GM19025 (cell line): ENCODE measurements at regions not wholly inside any gene's neighbourhood (a gene's known extent, or its start where the extent isn't known, plus 50 kb on each side); places are given as distances from the start of the nearest gene placed in this dataset.

Source experiments
- ATAC-seq: cut with Tn5 transposase; IDR thresholded peaks from one replicate; pipeline ENCODE4 v1.9.1; 2021; ENCODE audit warnings: mild to moderate bottlenecking, low read depth, moderate library complexity; ENCODE audit not compliant: unreplicated experiment

DNA sequence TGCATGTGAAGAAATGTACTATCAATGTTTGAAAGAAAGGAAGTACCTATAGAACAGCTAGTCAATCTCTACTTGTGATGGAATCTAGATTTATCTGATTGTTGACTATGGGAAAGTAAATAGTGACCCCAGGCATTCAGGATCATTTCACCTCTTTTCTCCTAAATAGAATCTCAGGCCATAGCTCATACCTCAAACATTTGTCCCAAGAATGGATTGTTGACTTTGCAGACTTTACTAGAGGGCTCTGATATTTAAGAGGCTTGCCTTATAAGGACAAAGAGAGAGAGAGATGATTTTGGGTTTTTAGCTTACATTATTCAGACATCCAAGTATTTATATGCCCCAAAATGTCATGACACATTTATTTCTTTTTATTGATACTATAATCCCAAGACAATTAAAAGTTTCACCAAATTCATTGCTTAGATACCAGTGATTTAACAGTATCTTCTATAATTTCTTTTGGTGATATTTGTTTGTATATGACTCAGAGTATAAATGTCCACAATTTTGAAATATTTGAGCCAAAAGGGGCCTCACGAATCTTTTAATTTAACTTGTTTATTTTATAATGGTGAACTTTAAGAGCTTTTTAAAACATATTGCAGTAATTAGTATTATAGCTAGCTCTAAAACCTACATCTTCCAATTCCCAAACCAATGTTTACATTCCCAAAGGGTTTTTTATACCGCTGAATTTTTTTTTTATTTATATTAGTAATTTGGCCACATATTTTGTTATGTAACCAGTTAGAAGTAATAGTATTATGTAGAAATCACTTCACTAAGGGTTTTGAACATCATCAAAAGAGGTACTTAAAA lies 614.1 kb downstream of the PCDH7 start:
- no peak for ATAC-seq

- no peak for ATAC-seq
These were observed 617.8 kb downstream of the PCDH7 start for GRCh38 chr4:31338000-31338399.

- no peak for ATAC-seq
These were observed 621.6 kb downstream of the PCDH7 start for GRCh38 chr4:31341601-31342359.

GRCh38 chr4:31343061-31343460 lies 622.9 kb downstream of the PCDH7 start:
- ATAC-seq: no peak

- ATAC-seq: no peak
These were observed 629.7 kb downstream of the PCDH7 start for GRCh38 chr4:31349907-31350306.

- no peak for ATAC-seq
These were observed 631.5 kb downstream of the PCDH7 start for GRCh38 chr4:31351695-31352094.

DNA sequence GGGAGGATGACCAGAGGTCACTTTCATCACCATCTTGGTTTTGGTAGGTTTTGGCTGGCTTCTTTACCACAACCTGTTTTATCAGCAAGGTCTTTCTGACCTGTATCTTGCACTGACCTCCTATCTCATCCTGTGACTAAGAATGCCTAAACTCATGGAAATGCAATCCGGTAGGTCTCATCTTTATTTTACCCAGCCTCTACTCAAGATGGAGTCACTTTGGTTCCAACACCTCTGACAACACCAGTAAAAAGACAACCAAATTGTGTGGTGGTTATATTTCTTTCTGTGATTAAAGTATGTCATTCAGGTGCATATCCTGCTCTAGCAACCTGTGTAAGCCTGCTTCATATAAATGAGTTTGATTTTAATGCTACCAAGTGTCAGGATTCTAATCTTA lies 636.7 kb downstream of the PCDH7 start:
- no peak for ATAC-seq

DNA sequence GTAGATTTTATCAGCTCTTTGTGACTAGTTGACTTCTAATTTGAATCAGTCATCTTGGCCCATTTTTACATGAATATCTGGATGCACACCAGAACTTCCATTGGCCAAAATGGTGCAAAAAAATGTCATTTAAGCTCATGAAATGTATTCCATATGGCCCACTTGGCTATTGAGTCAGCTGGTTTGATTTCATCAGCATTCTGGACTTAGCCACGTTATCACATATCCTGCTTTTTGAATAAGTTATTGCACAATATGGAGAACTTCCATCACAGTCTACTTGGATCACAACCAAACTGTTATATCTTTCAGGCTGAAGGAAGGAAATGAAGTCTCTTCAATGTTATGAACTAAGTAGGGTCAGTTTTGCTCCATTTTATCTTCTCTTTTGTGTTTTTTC lies 640.6 kb downstream of the PCDH7 start:
- no peak for ATAC-seq

DNA sequence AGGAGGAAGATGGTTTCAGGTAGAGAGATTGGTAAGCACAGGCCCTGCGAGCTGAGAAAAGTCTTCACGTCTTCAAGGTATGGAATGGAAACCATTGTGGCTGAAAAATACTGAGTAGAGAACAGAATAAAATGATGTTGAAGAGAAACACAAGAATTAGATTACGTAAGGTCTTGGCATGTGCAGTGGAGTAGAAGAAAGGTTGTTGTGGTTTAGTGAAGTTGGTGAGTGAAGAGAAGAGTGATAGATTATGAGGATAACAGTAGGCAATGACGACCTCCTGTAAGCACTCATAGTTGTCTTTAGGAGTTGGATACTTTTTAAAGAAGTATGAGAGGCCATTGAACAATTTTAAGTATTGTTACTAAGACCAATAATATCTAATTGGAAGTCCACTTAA lies 642.6 kb downstream of the PCDH7 start:
- ATAC-seq: no peak

- no peak for ATAC-seq
These were observed 645.0 kb downstream of the PCDH7 start for GRCh38 chr4:31365006-31365690.

GRCh38 chr4:31366041-31366440 lies 645.9 kb downstream of the PCDH7 start:
- no peak for ATAC-seq

DNA sequence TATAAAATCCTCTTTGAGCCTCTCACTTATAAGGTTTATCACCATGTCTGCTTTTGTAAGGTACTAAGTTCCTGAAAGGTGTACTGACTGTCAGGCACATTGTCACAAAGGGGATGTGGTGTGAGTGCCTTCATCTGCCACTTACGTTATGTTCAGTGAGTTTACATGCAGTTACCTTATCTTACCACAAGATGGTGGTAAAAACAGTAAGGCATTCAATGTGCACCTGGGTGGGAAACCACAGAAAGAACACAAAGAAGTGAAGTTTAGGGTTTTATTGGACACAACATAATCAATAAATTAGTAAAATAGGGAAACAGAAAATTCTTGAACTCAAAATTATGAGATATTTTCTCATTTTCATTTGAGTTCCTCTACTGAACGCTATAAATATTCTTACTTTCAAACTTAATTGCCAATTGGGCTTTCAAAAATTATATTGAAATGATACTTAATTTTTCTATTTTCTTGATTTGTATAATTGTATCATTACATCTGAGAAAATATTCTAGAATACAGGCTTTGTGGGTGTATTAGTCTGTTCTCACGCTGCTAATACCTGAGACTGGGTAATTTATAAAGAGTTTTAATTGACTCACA lies 650.8 kb downstream of the PCDH7 start:
- ATAC-seq: peak; percentile 85

- ATAC-seq: no peak
These were observed 654.2 kb downstream of the PCDH7 start for GRCh38 chr4:31374256-31374960.

DNA sequence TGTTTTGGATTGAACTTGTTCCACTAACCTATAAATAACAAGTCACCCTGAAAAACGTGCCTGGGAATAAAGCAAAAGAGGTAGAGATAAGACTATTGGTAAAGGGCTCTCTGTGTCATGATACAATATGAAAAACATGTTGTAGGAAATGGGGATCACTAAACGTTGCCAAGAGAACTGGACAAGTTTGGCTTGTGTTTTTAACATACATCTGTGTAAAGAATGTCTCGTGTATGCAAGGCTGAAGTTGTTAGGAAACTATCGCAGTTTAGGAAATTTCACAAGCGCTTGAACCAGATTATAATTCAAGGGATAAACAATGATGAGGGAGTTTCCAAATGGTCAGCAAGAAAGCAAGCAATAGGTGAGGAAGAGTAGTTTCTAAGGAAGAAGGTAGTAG lies 655.8 kb downstream of the PCDH7 start:
- no peak for ATAC-seq

- ATAC-seq: no peak
These were observed 659.2 kb downstream of the PCDH7 start for GRCh38 chr4:31379364-31379763.

- ATAC-seq: no peak
These were observed 663.6 kb downstream of the PCDH7 start for GRCh38 chr4:31383767-31384166.

DNA sequence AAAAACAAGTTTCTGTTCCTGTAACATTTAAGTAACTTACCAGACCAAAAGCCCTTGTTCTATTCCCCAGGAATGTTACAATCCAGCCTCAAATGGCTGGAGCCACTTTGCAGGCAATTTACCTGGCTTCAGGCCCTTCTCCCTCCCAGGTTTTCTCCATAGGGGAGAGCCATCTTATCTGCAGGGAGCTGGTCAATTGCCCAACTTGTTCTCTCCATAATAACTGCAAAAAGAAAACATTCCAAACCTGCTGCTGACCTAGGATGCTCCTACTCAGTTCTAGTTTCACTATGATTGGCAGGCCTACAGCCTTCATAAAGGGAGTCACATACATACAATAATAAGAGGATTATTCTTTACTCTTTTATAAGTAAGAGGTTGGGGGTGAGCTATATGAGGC lies 670.7 kb downstream of the PCDH7 start:
- no peak for ATAC-seq

DNA sequence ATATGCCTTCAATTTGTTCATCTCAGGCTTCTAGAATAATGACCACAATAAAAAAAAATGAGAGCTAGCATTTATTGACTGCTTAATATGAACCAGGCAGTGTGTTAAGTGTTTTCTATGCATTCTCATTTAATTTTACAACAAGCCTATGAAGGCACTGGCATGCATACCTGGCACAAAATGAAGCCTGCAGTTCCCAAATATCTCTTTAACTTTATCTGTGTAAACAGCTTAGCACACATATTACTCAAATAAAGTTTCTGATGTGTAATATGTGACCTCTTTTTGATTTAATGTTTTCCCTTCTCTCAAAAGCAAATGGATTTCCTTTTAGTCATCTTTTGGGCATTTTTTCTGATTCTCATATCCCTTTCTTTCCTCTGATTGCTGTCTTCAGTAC lies 671.8 kb downstream of the PCDH7 start:
- no peak for ATAC-seq

- ATAC-seq: no peak
These were observed 672.8 kb downstream of the PCDH7 start for GRCh38 chr4:31392923-31393322.

DNA sequence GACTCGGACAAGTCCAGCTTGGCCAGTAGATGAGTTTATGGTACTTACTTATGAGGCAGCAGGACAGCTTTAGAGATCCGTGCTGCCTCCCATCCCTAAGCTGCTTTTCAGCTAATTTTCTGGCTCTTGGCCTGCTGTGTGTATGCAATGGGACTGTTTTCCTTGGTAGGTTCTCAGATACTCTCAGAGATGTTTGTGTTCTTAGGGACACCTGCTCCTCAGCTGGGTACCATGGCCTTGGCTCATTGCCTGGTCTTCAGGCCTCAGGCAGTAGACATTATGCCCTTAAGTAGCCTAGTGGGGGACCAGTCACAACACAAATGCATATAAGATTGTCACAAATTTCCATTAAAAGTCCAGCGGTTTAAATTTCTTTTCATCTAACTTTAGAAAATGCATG lies 688.0 kb downstream of the PCDH7 start:
- ATAC-seq: no peak
